PC-3 (cell line): ENCODE measurements at regions not wholly inside any gene's neighbourhood (a gene's known extent, or its start where the extent isn't known, plus 50 kb on each side); places are given as distances from the start of the nearest gene placed in this dataset.

Experiments used
- ATAC-seq: fragments of 200-7000 bp; cut with Tn5 transposase; 2 replicates; pipeline ENCODE4 v1.9.1; 2020; ENCODE audit warnings: mild to moderate bottlenecking, moderate library complexity
- BruUV-seq: library from RNA; stranded (reverse); fragments of 400-500 nt; replicated peaks from 2 replicates; lab custom pipeline; 2021; lab: Mats Ljungman, UMichigan
- CTCF ChIA-PET: fragments of 300-600 bp; sonication (Branson Sonifier 250); formaldehyde crosslinking; loops from one replicate; lab custom pipeline; 2022; ENCODE audit warnings: antibody characterized with exemption; lab: Charles Lee
- POLR2A ChIA-PET: fragments of 300-600 bp; sonication (Branson Sonifier 250); formaldehyde crosslinking; loops from one replicate; lab custom pipeline; 2022; ENCODE audit warnings: antibody characterized with exemption; ENCODE audit not compliant: unreplicated experiment; lab: Charles Lee
- DNase-seq: peaks from one replicate; pipeline ENCODE4 v3.0.0-alpha.2; 2015
- H2AFZ ChIP-seq: fragments of 300-600 bp; sonication (generic); 2 replicates; pipeline ENCODE4 v1.6.0; 2016; ENCODE audit warnings: antibody characterized with exemption, low read length
- H3F3A ChIP-seq: fragments of 300-600 bp; sonication (generic); one replicate; pipeline ENCODE4 v1.6.0; 2017; ENCODE audit warnings: antibody characterized with exemption, low read length, control low read depth, mild to moderate bottlenecking; ENCODE audit not compliant: unreplicated experiment
- H3K27ac ChIP-seq: fragments of 300-600 bp; sonication (generic); 2 replicates; pipeline ENCODE4 v1.5.1; 2016; ENCODE audit warnings: mild to moderate bottlenecking, low read length
- H3K27me3 ChIP-seq: fragments of 300-600 bp; sonication (generic); 2 replicates; pipeline ENCODE4 v1.6.1; 2016; ENCODE audit warnings: low read length, mixed read lengths
- H3K36me3 ChIP-seq: fragments of 300-600 bp; sonication (generic); 2 replicates; pipeline ENCODE4 v1.6.1; 2016; ENCODE audit warnings: low read depth, mixed run types, low read length, mixed read lengths
- H3K4me1 ChIP-seq: fragments of 300-600 bp; sonication (generic); 2 replicates; pipeline ENCODE4 v1.5.1; 2016; ENCODE audit warnings: low read length; ENCODE audit not compliant: insufficient read depth
- H3K4me2 ChIP-seq: fragments of 300-600 bp; sonication (generic); 2 replicates; pipeline ENCODE4 v1.6.0; 2016; ENCODE audit warnings: low read length
- H3K4me3 ChIP-seq: fragments of 300-600 bp; sonication (generic); 2 replicates; pipeline ENCODE4 v1.5.1; 2016; ENCODE audit warnings: mild to moderate bottlenecking, low read length, mixed read lengths
- H3K79me2 ChIP-seq: fragments of 300-600 bp; sonication (generic); 2 replicates; pipeline ENCODE4 v1.6.1; 2017; ENCODE audit warnings: low read length, mixed read lengths
- H3K9ac ChIP-seq: fragments of 300-600 bp; sonication (generic); 2 replicates; pipeline ENCODE4 v1.6.0; 2016; ENCODE audit warnings: mild to moderate bottlenecking, low read length
- H3K9me2 ChIP-seq: fragments of 300-600 bp; sonication (generic); replicated peaks from 2 replicates; pipeline ENCODE4 v1.6.1; 2016; ENCODE audit warnings: mixed run types, low read length, mixed read lengths
- H3K9me3 ChIP-seq: fragments of 300-600 bp; sonication (generic); 2 replicates; pipeline ENCODE4 v1.6.1; 2016; ENCODE audit warnings: low read length, mixed read lengths
- H4K20me1 ChIP-seq: fragments of 300-600 bp; sonication (generic); 2 replicates; pipeline ENCODE4 v1.6.1; 2016; ENCODE audit warnings: low read length, mixed read lengths
- EZH2 ChIP-seq: fragments of 300-600 bp; sonication (generic); IDR thresholded peaks from one replicate; pipeline ENCODE4 v1.6.1; 2017; ENCODE audit warnings: antibody characterized with exemption, mild to moderate bottlenecking, low read length; ENCODE audit not compliant: unreplicated experiment
- EZH2phosphoT487 ChIP-seq: fragments of 300-600 bp; sonication (generic); IDR thresholded peaks from 2 replicates; pipeline ENCODE4 v1.6.1; 2018; ENCODE audit warnings: mild to moderate bottlenecking, antibody characterized with exemption, low read length, borderline replicate concordance
- intact Hi-C: fragments of 100-400 bp; cut with micrococcal nuclease; formaldehyde crosslinking; loops from 2 replicates; pipeline ENCODE4 v1.9.0; 2023
- TF ChIP-seq, protein P1 (sequence below): fragments of 300-600 bp; sonication (generic); conservative IDR thresholded peaks from 2 replicates; pipeline ENCODE4 v1.5.1; 2017; ENCODE audit warnings: antibody characterized with exemption, low read depth, mild to moderate bottlenecking, low read length

DNA sequence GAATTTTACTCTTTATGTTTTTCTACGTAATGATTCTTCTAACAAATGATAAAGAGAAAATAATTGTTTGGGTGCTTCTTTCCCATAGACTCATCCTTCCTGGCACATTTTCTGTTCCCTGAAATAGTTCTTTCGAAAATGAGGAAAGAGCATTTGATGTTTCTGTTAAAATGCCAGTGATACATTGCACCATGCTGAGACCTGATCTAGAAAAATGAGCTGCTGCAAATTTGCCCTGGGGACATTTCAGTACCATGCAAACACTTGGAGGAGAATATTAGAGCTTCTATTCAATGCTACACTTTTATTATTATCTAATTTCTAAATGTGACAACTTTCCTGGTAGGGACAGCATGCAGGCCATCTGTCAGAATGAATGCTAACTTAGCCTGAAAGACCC is 83.3 kb downstream of the C4orf33 start:
- Histone ChIP-seq H3K79me2 (no peaks in the 10 kb centered on the region), H2AFZ (no peak overlapping the region), H3K9ac (no peak overlapping the region), H3K27me3 (no peaks in the 10 kb centered on the region), H3K4me2 (no peak overlapping the region), H3F3A (no peaks in the 10 kb centered on the region), H3K4me1 (no peaks in the 10 kb centered on the region), H3K9me3 (no peaks in the 10 kb centered on the region), H3K36me3 (no peaks in the 10 kb centered on the region), H3K27ac (no peak overlapping the region), H4K20me1 (no peaks in the 10 kb centered on the region), H3K9me2 (no peaks in the 10 kb centered on the region), H3K4me3 (no peak overlapping the region)
- BruUV-seq = no TSS peak
- CTCF ChIA-PET = no interaction called here
- ATAC-seq = no peak
- TF ChIP-seq, protein P1, sequence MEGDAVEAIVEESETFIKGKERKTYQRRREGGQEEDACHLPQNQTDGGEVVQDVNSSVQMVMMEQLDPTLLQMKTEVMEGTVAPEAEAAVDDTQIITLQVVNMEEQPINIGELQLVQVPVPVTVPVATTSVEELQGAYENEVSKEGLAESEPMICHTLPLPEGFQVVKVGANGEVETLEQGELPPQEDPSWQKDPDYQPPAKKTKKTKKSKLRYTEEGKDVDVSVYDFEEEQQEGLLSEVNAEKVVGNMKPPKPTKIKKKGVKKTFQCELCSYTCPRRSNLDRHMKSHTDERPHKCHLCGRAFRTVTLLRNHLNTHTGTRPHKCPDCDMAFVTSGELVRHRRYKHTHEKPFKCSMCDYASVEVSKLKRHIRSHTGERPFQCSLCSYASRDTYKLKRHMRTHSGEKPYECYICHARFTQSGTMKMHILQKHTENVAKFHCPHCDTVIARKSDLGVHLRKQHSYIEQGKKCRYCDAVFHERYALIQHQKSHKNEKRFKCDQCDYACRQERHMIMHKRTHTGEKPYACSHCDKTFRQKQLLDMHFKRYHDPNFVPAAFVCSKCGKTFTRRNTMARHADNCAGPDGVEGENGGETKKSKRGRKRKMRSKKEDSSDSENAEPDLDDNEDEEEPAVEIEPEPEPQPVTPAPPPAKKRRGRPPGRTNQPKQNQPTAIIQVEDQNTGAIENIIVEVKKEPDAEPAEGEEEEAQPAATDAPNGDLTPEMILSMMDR = no peak
- no peak for TF ChIP-seq EZH2phosphoT487
- TF ChIP-seq EZH2 = no peak
- POLR2A ChIA-PET = no interaction called here
- no peak for DNase-seq
- intact Hi-C loops = no loop called here

DNA sequence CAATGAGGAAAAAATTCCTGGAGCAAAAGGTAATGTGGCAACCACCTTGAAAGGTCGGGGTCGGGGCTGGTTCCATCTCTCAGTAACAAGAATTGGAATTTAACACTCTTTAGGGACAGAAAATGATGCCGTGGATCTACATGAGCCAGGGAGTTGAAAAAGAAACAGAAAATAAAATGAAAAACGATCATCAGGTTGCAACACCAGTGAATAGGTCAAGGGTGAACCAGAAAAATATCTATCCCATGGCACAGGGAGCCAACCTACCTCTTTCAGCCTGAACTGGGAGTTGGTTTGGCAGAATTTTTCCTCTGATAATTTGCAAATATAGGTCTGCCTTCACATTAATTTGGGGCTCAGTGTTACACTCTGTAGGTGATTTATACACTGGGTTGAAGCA is 93.7 kb downstream of the C4orf33 start:
- Histone ChIP-seq H3F3A (no peaks in the 10 kb centered on the region), H3K79me2 (no peaks in the 10 kb centered on the region), H3K9me2 (no peaks in the 10 kb centered on the region), H3K4me3 (no peak overlapping the region), H3K4me1 (no peaks in the 10 kb centered on the region), H3K9me3 (no peaks in the 10 kb centered on the region), H4K20me1 (no peaks in the 10 kb centered on the region), H3K36me3 (no peaks in the 10 kb centered on the region), H3K27me3 (no peaks in the 10 kb centered on the region), H2AFZ (no peak overlapping the region), H3K9ac (no peak overlapping the region), H3K27ac (no peak overlapping the region), H3K4me2 (0 out of 2 replicates have a peak overlapping the region, but pooled peaks have one; percentile 19)
- no peak for ATAC-seq
- intact Hi-C loops = no loop called here
- ChIA-PET CTCF (no interaction called here), POLR2A (no interaction called here)
- no peak for DNase-seq
- TF ChIP-seq EZH2phosphoT487 (no peak), EZH2 (no peak)
- TF ChIP-seq, protein P1 = no peak
- BruUV-seq = no TSS peak

GRCh38 chr4:129193357-129194100 is 97.6 kb downstream of the C4orf33 start:
- Histone ChIP-seq H3K4me2 (no peak overlapping the region), H3K27me3 (no peaks in the 10 kb centered on the region), H3K36me3 (no peaks in the 10 kb centered on the region), H4K20me1 (no peaks in the 10 kb centered on the region), H3F3A (no peaks in the 10 kb centered on the region), H3K4me1 (no peaks in the 10 kb centered on the region), H2AFZ (no peak overlapping the region), H3K9me2 (no peaks in the 10 kb centered on the region), H3K79me2 (no peaks in the 10 kb centered on the region), H3K27ac (no peak overlapping the region), H3K9me3 (no peaks in the 10 kb centered on the region), H3K9ac (no peak overlapping the region), H3K4me3 (no peak overlapping the region)
- no TSS peak for BruUV-seq
- ATAC-seq (no peak), DNase-seq (no peak)
- intact Hi-C loops = no loop called here
- TF ChIP-seq, protein P1 = no peak
- TF ChIP-seq EZH2phosphoT487 (no peak), EZH2 (no peak)
- ChIA-PET CTCF (no interaction called here), POLR2A (no interaction called here)
